ENCODE measurements at regions not wholly inside any gene's neighbourhood (a gene's known extent, or its start where the extent isn't known, plus 50 kb on each side); places are given as distances from the start of the nearest gene placed in this dataset.

DNA sequence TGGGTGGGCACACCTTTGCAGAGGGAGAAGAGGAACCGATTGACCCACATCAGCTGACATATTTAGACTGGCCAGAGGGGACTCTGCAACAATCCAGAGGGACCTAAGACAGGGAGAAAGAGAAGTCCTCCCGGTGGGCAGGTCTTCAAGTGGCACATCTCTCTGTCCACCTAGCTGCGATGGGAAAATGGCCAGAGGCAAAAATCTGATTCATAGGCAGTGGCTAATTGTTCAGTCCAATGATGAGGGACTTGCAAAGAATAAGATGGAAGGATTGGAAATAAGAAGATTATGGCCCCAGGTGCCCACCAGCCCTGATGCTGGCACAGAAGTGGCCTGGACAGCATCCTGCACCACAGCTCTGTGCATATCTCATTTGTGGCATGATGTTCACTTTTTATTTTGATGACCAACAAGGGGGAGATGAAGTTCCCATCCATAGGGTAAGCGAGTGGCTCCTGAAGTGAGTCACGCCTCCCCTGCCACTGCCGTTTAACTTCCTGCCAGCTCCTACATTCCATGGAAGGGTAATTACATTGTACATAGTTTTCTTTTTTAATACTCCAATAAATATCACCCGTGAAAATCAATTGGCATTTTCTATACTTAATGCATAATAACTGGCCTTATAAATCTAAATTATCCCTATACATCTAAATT, 659.6 kb downstream of the MATN1 start:
- Histone ChIP-seq H3K4me3 (no peak overlapping the region), H3K4me1 (no peaks in the 10 kb centered on the region), H3K27ac (no peak overlapping the region), H3K36me3 (no peaks in the 10 kb centered on the region), H3K27me3 (no peaks in the 10 kb centered on the region), H3K9me3 (no peaks in the 10 kb centered on the region)
- DNase-seq (ENCODE audit: low spot score in 2 of 2): no peak
- intact Hi-C loops (cut with DNase I; ENCODE audit: low total_unique reads): no loop called here
- TF ChIP-seq POLR2AphosphoS5 (IDR thresholded peaks at IDR 0.05) (no peak), POLR2A (IDR thresholded peaks at IDR 0.05) (no peak)
- TF ChIP-seq, protein P1, sequence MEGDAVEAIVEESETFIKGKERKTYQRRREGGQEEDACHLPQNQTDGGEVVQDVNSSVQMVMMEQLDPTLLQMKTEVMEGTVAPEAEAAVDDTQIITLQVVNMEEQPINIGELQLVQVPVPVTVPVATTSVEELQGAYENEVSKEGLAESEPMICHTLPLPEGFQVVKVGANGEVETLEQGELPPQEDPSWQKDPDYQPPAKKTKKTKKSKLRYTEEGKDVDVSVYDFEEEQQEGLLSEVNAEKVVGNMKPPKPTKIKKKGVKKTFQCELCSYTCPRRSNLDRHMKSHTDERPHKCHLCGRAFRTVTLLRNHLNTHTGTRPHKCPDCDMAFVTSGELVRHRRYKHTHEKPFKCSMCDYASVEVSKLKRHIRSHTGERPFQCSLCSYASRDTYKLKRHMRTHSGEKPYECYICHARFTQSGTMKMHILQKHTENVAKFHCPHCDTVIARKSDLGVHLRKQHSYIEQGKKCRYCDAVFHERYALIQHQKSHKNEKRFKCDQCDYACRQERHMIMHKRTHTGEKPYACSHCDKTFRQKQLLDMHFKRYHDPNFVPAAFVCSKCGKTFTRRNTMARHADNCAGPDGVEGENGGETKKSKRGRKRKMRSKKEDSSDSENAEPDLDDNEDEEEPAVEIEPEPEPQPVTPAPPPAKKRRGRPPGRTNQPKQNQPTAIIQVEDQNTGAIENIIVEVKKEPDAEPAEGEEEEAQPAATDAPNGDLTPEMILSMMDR (IDR thresholded peaks at IDR 0.05): no peak

- Histone ChIP-seq H3K27ac (no peak overlapping the region), H3K9me3 (no peaks in the 10 kb centered on the region), H3K27me3 (no peaks in the 10 kb centered on the region), H3K4me3 (no peak overlapping the region), H3K36me3 (no peaks in the 10 kb centered on the region), H3K4me1 (no peaks in the 10 kb centered on the region)
- TF ChIP-seq, protein P1 (IDR thresholded peaks at IDR 0.05): no peak
- TF ChIP-seq POLR2A (IDR thresholded peaks at IDR 0.05) (no peak), POLR2AphosphoS5 (IDR thresholded peaks at IDR 0.05) (no peak)
- intact Hi-C loops (cut with DNase I; ENCODE audit: low total_unique reads): no loop called here
- no peak for DNase-seq (ENCODE audit: low spot score in 2 of 2)
Observed at GRCh38 chr1:30061292-30062220, 661.8 kb downstream of the MATN1 start.

DNA sequence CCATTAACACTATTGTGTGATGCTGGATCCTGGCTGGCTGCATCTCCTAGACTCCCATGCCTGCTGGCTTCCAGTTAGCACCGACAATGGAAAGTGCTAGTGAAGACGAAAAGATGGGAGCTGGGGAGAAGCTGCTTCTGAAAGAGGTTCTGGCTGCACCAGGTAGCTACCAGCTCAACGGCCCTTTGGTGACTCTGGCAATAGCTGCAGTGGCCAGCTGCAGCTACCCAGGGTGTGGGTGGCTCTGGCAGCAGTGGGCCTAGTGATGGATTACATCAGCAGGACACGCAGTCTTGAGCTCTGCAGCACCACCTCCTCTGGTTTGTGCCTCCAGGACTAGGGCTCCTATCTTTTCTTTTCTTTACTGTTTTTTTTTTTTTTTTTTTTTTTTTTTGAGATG, 662.6 kb downstream of the MATN1 start:
- H3K9me3 ChIP-seq: no peaks in the 10 kb centered on the region
- no peak overlapping the region for H3K27ac ChIP-seq
- no peak for DNase-seq (ENCODE audit: low spot score in 2 of 2)
- TF ChIP-seq POLR2A (IDR thresholded peaks at IDR 0.05): no peak
- no peak for TF ChIP-seq POLR2AphosphoS5 (IDR thresholded peaks at IDR 0.05)
- TF ChIP-seq, protein P1 (IDR thresholded peaks at IDR 0.05): no peak
- H3K36me3 ChIP-seq: no peaks in the 10 kb centered on the region
- intact Hi-C loops (cut with DNase I; ENCODE audit: low total_unique reads): no loop called here
- no peaks in the 10 kb centered on the region for H3K4me1 ChIP-seq
- H3K4me3 ChIP-seq: no peak overlapping the region
- H3K27me3 ChIP-seq: no peaks in the 10 kb centered on the region

DNA sequence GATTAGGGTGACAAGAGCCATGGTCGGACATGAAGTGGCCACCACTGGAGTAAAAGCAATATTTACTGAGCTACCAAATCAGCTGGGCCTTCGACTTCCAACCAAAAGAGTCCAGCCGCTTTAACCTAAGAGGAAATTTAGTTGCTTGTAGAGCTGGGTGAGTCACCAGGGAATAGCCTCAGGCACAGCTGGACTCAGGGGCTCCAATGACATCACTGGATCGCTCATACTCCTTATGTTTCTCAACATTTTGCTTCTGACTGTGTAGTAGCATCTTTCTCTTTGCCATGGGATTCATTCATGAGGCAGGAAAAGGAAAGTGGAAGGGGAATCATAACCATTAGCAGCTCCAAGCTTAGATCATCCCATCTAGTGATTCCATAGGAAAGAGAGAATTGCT, 664.4 kb downstream of the MATN1 start:
- Histone ChIP-seq H3K27me3 (peaks cover 0 to 2% of the 10 kb centered on the region in 2 donors), H3K4me1 (no peaks in the 10 kb centered on the region), H3K9me3 (no peaks in the 10 kb centered on the region), H3K27ac (no peak overlapping the region), H3K36me3 (no peaks in the 10 kb centered on the region), H3K4me3 (no peak overlapping the region)
- no peak for TF ChIP-seq POLR2AphosphoS5 (IDR thresholded peaks at IDR 0.05)
- no peak for TF ChIP-seq POLR2A (IDR thresholded peaks at IDR 0.05)
- TF ChIP-seq, protein P1 (IDR thresholded peaks at IDR 0.05): no peak
- DNase-seq (ENCODE audit: low spot score in 2 of 2): no peak
- intact Hi-C loops (cut with DNase I; ENCODE audit: low total_unique reads): no loop called here

GRCh38 chr1:30054126-30054525, 669.3 kb downstream of the MATN1 start:
- Histone ChIP-seq H3K9me3 (no peaks in the 10 kb centered on the region), H3K27ac (no peak overlapping the region), H3K27me3 (peaks cover 0 to 13% of the 10 kb centered on the region in 2 donors), H3K4me3 (no peak overlapping the region), H3K36me3 (no peaks in the 10 kb centered on the region), H3K4me1 (no peaks in the 10 kb centered on the region)
- no peak for DNase-seq (ENCODE audit: low spot score in 2 of 2)
- intact Hi-C loops (cut with DNase I; ENCODE audit: low total_unique reads): no loop called here
- TF ChIP-seq POLR2A (IDR thresholded peaks at IDR 0.05): no peak
- TF ChIP-seq, protein P1 (IDR thresholded peaks at IDR 0.05): no peak
- no peak for TF ChIP-seq POLR2AphosphoS5 (IDR thresholded peaks at IDR 0.05)
